ENCODE measurements at regions not wholly inside any gene's neighbourhood (a gene's known extent, or its start where the extent isn't known, plus 50 kb on each side); places are given as distances from the start of the nearest gene placed in this dataset.

GRCh38 chr10:53255661-53256205, 483.1 kb upstream of the MBL2 start:
- H3K4me3 ChIP-seq (ENCODE audit: low read depth, low read length): no peak overlapping the region
- no peak for DNase-seq (ENCODE audit: low read depth)
- no peak for TF ChIP-seq CTCF (conservative IDR thresholded peaks at IDR 0.05; ENCODE audit: low read depth, low read length)

GRCh38 chr10:53253221-53253620, 480.6 kb upstream of the MBL2 start:
- no peak overlapping the region for H3K4me3 ChIP-seq (ENCODE audit: low read depth, low read length)
- DNase-seq (ENCODE audit: low read depth): no peak
- no peak for TF ChIP-seq CTCF (conservative IDR thresholded peaks at IDR 0.05; ENCODE audit: low read depth, low read length)

DNA sequence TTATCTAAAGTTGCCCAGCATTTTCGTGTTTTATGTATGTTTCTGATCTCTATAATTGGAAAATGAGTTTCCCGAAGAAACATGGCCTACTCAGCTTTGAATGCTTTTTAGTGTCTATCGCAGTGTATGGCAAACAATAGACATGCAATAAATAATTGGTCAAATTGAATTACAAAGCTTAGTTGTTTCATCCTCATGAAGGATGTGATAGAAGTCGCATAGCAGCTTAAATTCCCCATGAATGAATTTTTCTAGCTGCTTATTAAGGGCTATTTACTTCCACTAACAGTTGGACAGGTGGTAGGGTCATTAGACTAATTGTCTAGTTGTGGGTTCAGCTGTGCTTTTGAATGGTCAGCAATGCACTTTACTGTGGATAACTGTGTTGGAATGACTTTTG, 467.3 kb upstream of the MBL2 start:
- H3K4me3 ChIP-seq (ENCODE audit: low read depth, low read length): no peak overlapping the region
- no peak for TF ChIP-seq CTCF (conservative IDR thresholded peaks at IDR 0.05; ENCODE audit: low read depth, low read length)
- no peak for DNase-seq (ENCODE audit: low read depth)

GRCh38 chr10:53236941-53237340, 464.4 kb upstream of the MBL2 start:
- no peak for DNase-seq (ENCODE audit: low read depth)
- no peak for TF ChIP-seq CTCF (conservative IDR thresholded peaks at IDR 0.05; ENCODE audit: low read depth, low read length)
- H3K4me3 ChIP-seq (ENCODE audit: low read depth, low read length): no peak overlapping the region

GRCh38 chr10:53233749-53234148, 461.2 kb upstream of the MBL2 start:
- no peak for DNase-seq (ENCODE audit: low read depth)
- TF ChIP-seq CTCF (conservative IDR thresholded peaks at IDR 0.05; ENCODE audit: low read depth, low read length): no peak
- H3K4me3 ChIP-seq (ENCODE audit: low read depth, low read length): no peak overlapping the region

DNA sequence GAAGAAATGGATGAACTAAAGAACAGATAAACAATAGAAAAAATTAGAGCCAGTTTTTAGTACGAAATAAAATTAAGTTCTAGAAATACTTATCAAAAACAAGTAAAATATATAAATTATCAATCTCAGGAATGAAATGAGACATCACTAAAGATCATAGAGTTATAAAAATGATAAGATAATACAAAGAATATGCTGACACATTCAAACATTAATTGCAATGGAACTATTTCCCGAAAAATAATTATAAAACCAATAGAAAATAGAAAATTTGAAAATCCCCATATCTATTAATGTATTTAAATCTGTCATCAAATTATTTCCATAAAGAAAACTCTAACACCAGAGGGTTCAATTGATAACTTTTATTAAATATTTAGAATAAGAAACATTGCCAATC, 458.1 kb upstream of the MBL2 start:
- H3K4me3 ChIP-seq (ENCODE audit: low read depth, low read length): no peak overlapping the region
- no peak for TF ChIP-seq CTCF (conservative IDR thresholded peaks at IDR 0.05; ENCODE audit: low read depth, low read length)
- DNase-seq (ENCODE audit: low read depth): no peak

DNA sequence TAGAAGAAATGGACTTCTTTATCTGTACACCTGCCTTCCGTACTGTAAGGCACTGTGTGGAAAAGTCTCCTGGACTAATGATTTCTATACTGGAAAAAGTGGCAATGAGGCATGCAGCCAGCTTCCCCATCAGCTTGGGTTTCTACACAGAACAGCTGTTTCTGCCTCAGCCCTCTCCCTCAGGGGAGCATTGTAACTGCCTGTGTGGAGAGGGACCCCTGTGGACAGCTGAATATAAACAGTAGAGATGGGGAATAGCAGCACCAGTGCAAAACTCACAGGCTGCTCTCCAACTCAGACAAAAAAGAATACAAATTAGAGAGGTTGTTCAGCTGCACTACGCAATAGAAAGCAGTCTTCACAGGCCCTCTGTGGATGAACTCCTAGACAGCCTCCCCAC, 451.3 kb upstream of the MBL2 start:
- H3K4me3 ChIP-seq (ENCODE audit: low read depth, low read length): no peak overlapping the region
- TF ChIP-seq CTCF (conservative IDR thresholded peaks at IDR 0.05; ENCODE audit: low read depth, low read length): no peak
- no peak for DNase-seq (ENCODE audit: low read depth)
